GM19467 (cell line): ENCODE measurements at regions not wholly inside any gene's neighbourhood (a gene's known extent, or its start where the extent isn't known, plus 50 kb on each side); places are given as distances from the start of the nearest gene placed in this dataset.
"Not testable (repeated sequence)": the region's sequence is repeated elsewhere in the genome, so short reads cannot be mapped to it uniquely, and the experiment has no call there.

Experiments used
- ATAC-seq: cut with Tn5 transposase; IDR thresholded peaks from one replicate; pipeline ENCODE4 v1.9.1; 2021; ENCODE audit warnings: mild to moderate bottlenecking, moderate library complexity; ENCODE audit not compliant: unreplicated experiment

- ATAC-seq, result no peak
Observed at GRCh38 chr11:50088231-50088630, 55.6 kb downstream of the OR4C45 start.

- no peak for ATAC-seq
Observed at GRCh38 chr11:50098186-50098725, 65.6 kb downstream of the OR4C45 start.

- no peak for ATAC-seq
Observed at GRCh38 chr11:50102916-50103315, 70.2 kb downstream of the OR4C45 start.

GRCh38 chr11:50140686-50141085, 108.0 kb downstream of the OR4C45 start:
- not testable (repeated sequence) for ATAC-seq

GRCh38 chr11:50146308-50146707, 113.6 kb downstream of the OR4C45 start:
- not testable (repeated sequence) for ATAC-seq

GRCh38 chr11:50147946-50148345, 115.3 kb downstream of the OR4C45 start:
- not testable (repeated sequence) for ATAC-seq

- ATAC-seq, result no peak
Observed at GRCh38 chr11:50155508-50155907, 122.8 kb downstream of the OR4C45 start.

GRCh38 chr11:50164050-50164449, 131.4 kb downstream of the OR4C45 start:
- no peak for ATAC-seq

- no peak for ATAC-seq
Observed at GRCh38 chr11:50169634-50170033, 137.0 kb downstream of the OR4C45 start.

GRCh38 chr11:50170115-50170514, 137.4 kb downstream of the OR4C45 start:
- no peak for ATAC-seq

GRCh38 chr11:50174189-50174588, 141.5 kb downstream of the OR4C45 start:
- no peak for ATAC-seq

- ATAC-seq, result no peak
Observed at GRCh38 chr11:50174975-50175374, 142.3 kb downstream of the OR4C45 start.

GRCh38 chr11:50178737-50179136, 146.1 kb downstream of the OR4C45 start:
- no peak for ATAC-seq

GRCh38 chr11:50181334-50181733, 148.7 kb downstream of the OR4C45 start:
- no peak for ATAC-seq

- ATAC-seq, result no peak
Observed at GRCh38 chr11:50182486-50182885, 149.8 kb downstream of the OR4C45 start.

- not testable (repeated sequence) for ATAC-seq
Observed at GRCh38 chr11:50183170-50183569, 150.5 kb downstream of the OR4C45 start.

- ATAC-seq, result no peak
Observed at GRCh38 chr11:50186146-50186545, 153.5 kb downstream of the OR4C45 start.

- ATAC-seq, result no peak
Observed at GRCh38 chr11:50187220-50187619, 154.5 kb downstream of the OR4C45 start.

- ATAC-seq, result no peak
Observed at GRCh38 chr11:50188040-50188439, 155.4 kb downstream of the OR4C45 start.

GRCh38 chr11:50192743-50193142, 160.1 kb downstream of the OR4C45 start:
- no peak for ATAC-seq

GRCh38 chr11:50214376-50214775, 181.7 kb downstream of the OR4C45 start:
- no peak for ATAC-seq

- ATAC-seq, result no peak
Observed at GRCh38 chr11:50220651-50221050, 188.0 kb downstream of the OR4C45 start.

GRCh38 chr11:50238368-50238767, 205.7 kb downstream of the OR4C45 start:
- ATAC-seq, result not testable (repeated sequence)
